ENCODE measurements at regions not wholly inside any gene's neighbourhood (a gene's known extent, or its start where the extent isn't known, plus 50 kb on each side); places are given as distances from the start of the nearest gene placed in this dataset.
"Not testable (repeated sequence)": the region's sequence is repeated elsewhere in the genome, so short reads cannot be mapped to it uniquely, and the experiment has no call there.

GRCh38 chr6:154638369-154638768, 94.8 kb upstream of the SCAF8 start:
- H3K27ac ChIP-seq: no peak overlapping the region
- DNase-seq (ENCODE audit: low read depth in 1 of 2, low spot score in 1 of 2) (no peak), FAIRE-seq (no peak), ATAC-seq (no peak)
- H3K4me2 ChIP-seq: no peak overlapping the region
- POLR2A ChIA-PET: no interaction called here
- H3K9me3 ChIP-seq: no peaks in the 10 kb centered on the region
- H3K4me3 ChIP-seq: no peak overlapping the region
- CTCF ChIA-PET: no interaction called here
- TF ChIP-seq KDM5A (IDR thresholded peaks at IDR 0.05) (no peak), BCL3 (IDR thresholded peaks at IDR 0.05) (no peak), E2F6 (IDR thresholded peaks at IDR 0.05; ENCODE audit: borderline replicate concordance, low read depth) (no peak), ZC3H11A (IDR thresholded peaks at IDR 0.05) (no peak), PHF8 (IDR thresholded peaks at IDR 0.05; ENCODE audit: borderline replicate concordance, low read depth) (no peak), RCOR1 (IDR thresholded peaks at IDR 0.05; ENCODE audit: low read depth, low read length) (no peak), CBX2 (IDR thresholded peaks at IDR 0.05; ENCODE audit: borderline replicate concordance, low read depth) (no peak), TP53 (CRISPR knock-in tag; IDR thresholded peaks at IDR 0.05) (no peak), NR3C1 (IDR thresholded peaks at IDR 0.05) (no peak), CTCF (IDR thresholded peaks at IDR 0.05) (no peak), RAD21 (conservative IDR thresholded peaks at IDR 0.05 in 1 of 2, IDR thresholded peaks at IDR 0.05 in 1 of 2) (no peak)
- H3K4me1 ChIP-seq: no peaks in the 10 kb centered on the region
- 68% methylated on average over 3 of the region's 3 CpGs for WGBS (ENCODE audit: missing lambda C conversion rate)

GRCh38 chr6:154639196-154639595, 94.0 kb upstream of the SCAF8 start:
- H3K9me3 ChIP-seq; ATAC-seq; FAIRE-seq; H3K4me2 ChIP-seq; POLR2A ChIA-PET; H3K27ac ChIP-seq; H3K4me3 ChIP-seq; CTCF ChIA-PET; DNase-seq (ENCODE audit: low read depth in 1 of 2, low spot score in 1 of 2); H3K4me1 ChIP-seq: not testable (repeated sequence)
- WGBS (ENCODE audit: missing lambda C conversion rate): 37% methylated on average over 7 of the region's 7 CpGs

- CTCF ChIA-PET: interaction anchor here (0.6 kb wide), 1 partner anchor 1650 kb away, joined by 3 read pairs; no protein-coding TSS in a partner anchor
- Histone ChIP-seq H3K27ac (no peak overlapping the region), H3K4me3 (no peak overlapping the region), H3K9me3 (no peaks in the 10 kb centered on the region), H3K4me2 (no peak overlapping the region), H3K4me1 (no peaks in the 10 kb centered on the region)
- ATAC-seq (no peak), FAIRE-seq (no peak), DNase-seq (ENCODE audit: low read depth in 1 of 2, low spot score in 1 of 2) (no peak)
- no peak for TF ChIP-seq EHMT2 (IDR thresholded peaks at IDR 0.05; ENCODE audit: low read depth)
- TF ChIP-seq KDM1A (IDR thresholded peaks at IDR 0.05; ENCODE audit: low read depth): no peak
- TF ChIP-seq ZSCAN20 (CRISPR knock-in tag; IDR thresholded peaks at IDR 0.05): no peak
- TF ChIP-seq CBX2 (IDR thresholded peaks at IDR 0.05; ENCODE audit: borderline replicate concordance, low read depth): no peak
- TF ChIP-seq ZNF302 (CRISPR knock-in tag; IDR thresholded peaks at IDR 0.05): no peak
- TF ChIP-seq RFX5 (IDR thresholded peaks at IDR 0.05): no peak
- 73% methylated on average over 3 of the region's 3 CpGs for WGBS (ENCODE audit: missing lambda C conversion rate)
- POLR2A ChIA-PET: no interaction called here
Measured at GRCh38 chr6:154648188-154648887, 84.9 kb upstream of the SCAF8 start.

- Histone ChIP-seq H3K27ac (no peak overlapping the region), H3K9me3 (no peaks in the 10 kb centered on the region), H3K4me3 (no peak overlapping the region), H3K4me2 (no peak overlapping the region), H3K4me1 (no peaks in the 10 kb centered on the region)
- POLR2A ChIA-PET: no interaction called here
- 86% methylated on average over 7 of the region's 7 CpGs for WGBS (ENCODE audit: missing lambda C conversion rate)
- FAIRE-seq: no peak
- no peak for TF ChIP-seq HOXA7 (CRISPR knock-in tag; IDR thresholded peaks at IDR 0.05)
- no peak for TF ChIP-seq CTCF (IDR thresholded peaks at IDR 0.05)
- TF ChIP-seq ZFP36 (IDR thresholded peaks at IDR 0.05; ENCODE audit: borderline replicate concordance, partially characterized antibody): no peak
- no peak for TF ChIP-seq MYC (IDR thresholded peaks at IDR 0.05; ENCODE audit: borderline replicate concordance, low read length)
- TF ChIP-seq RAD21 (conservative IDR thresholded peaks at IDR 0.05 in 1 of 2, IDR thresholded peaks at IDR 0.05 in 1 of 2): no peak
- no peak for ATAC-seq
- no peak for DNase-seq (ENCODE audit: low read depth in 1 of 2, low spot score in 1 of 2)
- CTCF ChIA-PET: no interaction called here
Measured at GRCh38 chr6:154648888-154649205, 84.4 kb upstream of the SCAF8 start.

Data from A549 (cell line).